Bronchial epithelial cell (primary cell): ENCODE measurements at regions not wholly inside any gene's neighbourhood (a gene's known extent, or its start where the extent isn't known, plus 50 kb on each side); places are given as distances from the start of the nearest gene placed in this dataset.
A peak's percentile ranks its signal among the peaks of the same experiment; 100 is the strongest.

Experiments
- DNase-seq: peaks from one replicate; pipeline ENCODE4 v3.0.0-alpha.2; 2010; ENCODE audit warnings: low read depth
- FAIRE-seq: peaks from 2 replicates; lab custom pipeline; 2011; peaks lifted over from hg19 to GRCh38; lab: Jason Lieb, UNC
- H3K27me3 ChIP-seq: 2 replicates; pipeline ENCODE4 v1.5.1; 2011; ENCODE audit warnings: low read length; ENCODE audit not compliant: control insufficient read depth, insufficient read depth
- H3K36me3 ChIP-seq: 2 replicates; pipeline ENCODE4 v1.5.1; 2011; ENCODE audit warnings: low read length; ENCODE audit not compliant: control insufficient read depth, insufficient read depth
- H3K4me3 ChIP-seq: 2 replicates; pipeline ENCODE4 v1.5.1; 2011; ENCODE audit warnings: mild to moderate bottlenecking, low read depth, low read length, control low read depth
- TF ChIP-seq, protein P1 (sequence below): IDR thresholded peaks from 2 replicates; pipeline ENCODE4 v1.5.1; 2011; ENCODE audit warnings: mild to moderate bottlenecking, moderate library complexity, low read length, control low read depth, inconsistent platforms; ENCODE audit not compliant: insufficient read depth, severe bottlenecking

DNA sequence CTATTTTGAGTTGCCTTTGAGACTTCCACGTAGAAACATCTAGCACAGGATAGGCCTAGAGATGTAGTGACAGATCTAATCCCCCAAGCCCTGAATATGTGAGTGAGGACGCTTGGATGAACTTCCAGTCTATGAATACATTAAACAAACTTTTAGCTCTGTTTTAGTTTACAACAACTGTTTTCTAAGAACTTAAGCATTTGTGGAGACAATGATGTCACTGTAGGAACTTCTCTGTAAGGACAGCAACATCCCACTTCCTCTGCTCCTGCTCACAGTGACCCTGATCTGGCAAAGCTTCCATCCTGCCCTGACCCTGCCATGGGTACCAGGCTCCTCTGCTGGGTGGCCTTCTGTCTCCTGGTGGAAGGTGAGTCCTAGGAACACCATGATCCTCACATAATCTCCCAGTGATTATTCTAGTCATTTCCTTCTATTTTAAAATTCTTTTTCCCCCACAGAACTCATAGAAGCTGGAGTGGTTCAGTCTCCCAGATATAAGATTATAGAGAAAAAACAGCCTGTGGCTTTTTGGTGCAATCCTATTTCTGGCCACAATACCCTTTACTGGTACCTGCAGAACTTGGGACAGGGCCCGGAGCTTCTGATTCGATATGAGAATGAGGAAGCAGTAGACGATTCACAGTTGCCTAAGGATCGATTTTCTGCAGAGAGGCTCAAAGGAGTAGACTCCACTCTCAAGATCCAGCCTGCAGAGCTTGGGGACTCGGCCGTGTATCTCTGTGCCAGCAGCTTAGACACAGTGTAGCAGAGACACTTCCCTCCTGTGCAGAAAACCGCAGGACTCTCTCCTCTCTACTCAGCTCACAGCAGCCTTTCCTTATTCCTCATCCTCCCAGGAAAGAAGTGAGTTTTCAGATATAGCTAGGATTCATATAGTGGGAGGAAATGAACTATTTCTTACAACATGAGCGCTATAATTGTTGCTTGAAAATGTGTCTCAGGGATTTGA is 194.4 kb upstream of the PRSS1 start:
- DNase-seq (no peak), FAIRE-seq (no peak)
- Histone ChIP-seq H3K4me3 (no peak overlapping the region), H3K27me3 (no peaks in the 10 kb centered on the region), H3K36me3 (no peaks in the 10 kb centered on the region)
- TF ChIP-seq, protein P1, sequence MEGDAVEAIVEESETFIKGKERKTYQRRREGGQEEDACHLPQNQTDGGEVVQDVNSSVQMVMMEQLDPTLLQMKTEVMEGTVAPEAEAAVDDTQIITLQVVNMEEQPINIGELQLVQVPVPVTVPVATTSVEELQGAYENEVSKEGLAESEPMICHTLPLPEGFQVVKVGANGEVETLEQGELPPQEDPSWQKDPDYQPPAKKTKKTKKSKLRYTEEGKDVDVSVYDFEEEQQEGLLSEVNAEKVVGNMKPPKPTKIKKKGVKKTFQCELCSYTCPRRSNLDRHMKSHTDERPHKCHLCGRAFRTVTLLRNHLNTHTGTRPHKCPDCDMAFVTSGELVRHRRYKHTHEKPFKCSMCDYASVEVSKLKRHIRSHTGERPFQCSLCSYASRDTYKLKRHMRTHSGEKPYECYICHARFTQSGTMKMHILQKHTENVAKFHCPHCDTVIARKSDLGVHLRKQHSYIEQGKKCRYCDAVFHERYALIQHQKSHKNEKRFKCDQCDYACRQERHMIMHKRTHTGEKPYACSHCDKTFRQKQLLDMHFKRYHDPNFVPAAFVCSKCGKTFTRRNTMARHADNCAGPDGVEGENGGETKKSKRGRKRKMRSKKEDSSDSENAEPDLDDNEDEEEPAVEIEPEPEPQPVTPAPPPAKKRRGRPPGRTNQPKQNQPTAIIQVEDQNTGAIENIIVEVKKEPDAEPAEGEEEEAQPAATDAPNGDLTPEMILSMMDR = no peak

DNA sequence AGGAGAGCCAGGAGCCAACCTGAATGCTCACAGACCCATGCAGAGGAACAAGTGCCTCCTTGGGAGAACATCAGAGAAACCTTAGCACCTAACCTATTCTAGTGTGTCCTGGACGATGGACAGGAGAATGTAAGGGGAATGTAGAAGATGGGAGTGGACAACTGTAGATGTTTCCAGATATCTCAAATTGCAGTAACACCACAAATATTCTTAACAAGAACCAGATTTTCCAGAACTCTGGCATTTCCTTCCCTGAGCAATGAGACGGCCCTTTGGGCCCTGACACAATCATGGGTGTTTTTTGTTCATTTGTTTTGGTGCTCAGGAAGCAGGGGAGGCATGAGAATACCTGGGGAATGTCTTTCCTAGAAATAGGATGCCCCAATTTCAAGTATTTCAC is 196.1 kb upstream of the PRSS1 start:
- no peak overlapping the region for H3K4me3 ChIP-seq
- peak; percentile 19 for DNase-seq
- H3K27me3 ChIP-seq = no peaks in the 10 kb centered on the region
- TF ChIP-seq, protein P1 = no peak
- H3K36me3 ChIP-seq = no peaks in the 10 kb centered on the region
- no peak for FAIRE-seq

DNA sequence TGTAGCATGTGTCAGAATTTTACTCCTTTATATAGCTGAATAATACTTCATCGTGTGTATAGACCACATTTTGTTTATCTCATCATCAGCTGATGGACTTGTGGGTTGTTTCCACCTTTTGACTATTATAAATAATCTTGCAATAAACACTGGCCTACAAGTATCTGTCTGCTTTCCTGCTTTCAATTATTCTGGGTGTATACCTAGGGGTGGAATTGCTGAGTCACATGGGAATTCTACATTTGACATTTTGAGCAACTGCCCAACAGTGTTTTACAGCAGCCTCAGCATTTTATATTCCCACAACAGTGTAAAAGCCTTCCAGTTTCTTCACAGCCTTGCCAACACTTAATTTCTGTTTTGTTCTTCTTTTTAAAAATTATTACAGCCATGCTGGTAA is 200.3 kb upstream of the PRSS1 start:
- DNase-seq (peak; percentile 49), FAIRE-seq (no peak)

DNA sequence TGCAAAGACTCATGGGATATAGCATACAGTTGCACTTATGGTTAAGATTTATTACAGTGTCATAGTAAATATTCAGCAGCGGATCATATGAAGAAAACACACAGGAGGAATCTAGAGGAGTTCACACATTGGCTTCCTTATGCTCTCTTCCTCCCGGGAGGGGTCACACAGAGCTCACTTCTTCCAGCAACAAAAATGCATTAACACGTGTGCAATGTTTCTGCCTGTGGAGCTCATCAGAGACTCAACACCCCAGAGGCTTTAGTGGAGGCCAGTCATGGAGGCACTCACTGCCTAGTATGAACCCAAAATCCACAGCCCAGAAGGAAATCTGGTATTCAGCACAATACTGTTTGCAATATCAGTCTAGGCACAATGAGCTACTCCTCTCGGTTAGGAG is 202.8 kb upstream of the PRSS1 start:
- Histone ChIP-seq H3K36me3 (no peaks in the 10 kb centered on the region), H3K27me3 (no peaks in the 10 kb centered on the region), H3K4me3 (no peak overlapping the region)
- DNase-seq (no peak), FAIRE-seq (no peak)
- TF ChIP-seq, protein P1 = no peak

More for the DNA sequence above, 200.3 kb upstream of the PRSS1 start:
- Histone ChIP-seq H3K27me3 (no peaks in the 10 kb centered on the region), H3K36me3 (no peaks in the 10 kb centered on the region), H3K4me3 (no peak overlapping the region)
- TF ChIP-seq, protein P1 = no peak

DNA sequence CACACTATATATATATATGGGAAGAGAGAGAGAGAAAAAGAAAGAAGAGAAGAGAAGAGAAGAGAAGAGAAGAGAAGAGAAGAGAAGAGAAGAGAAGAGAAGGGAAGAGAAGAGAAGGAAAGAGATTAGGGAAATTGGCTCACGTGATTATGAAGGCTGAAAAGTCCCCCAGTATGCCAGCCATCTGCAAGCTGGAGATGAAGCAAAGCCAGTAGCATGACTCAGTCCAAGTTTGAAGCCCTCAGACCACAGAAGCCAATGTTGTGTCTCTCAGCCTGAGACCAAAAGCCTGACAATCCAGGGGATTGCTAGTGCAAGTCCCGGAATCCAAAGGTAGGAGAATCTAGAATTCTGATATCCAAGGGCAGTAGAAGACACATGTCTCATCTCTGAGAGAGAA is 206.3 kb upstream of the PRSS1 start:
- no peak for FAIRE-seq

More for the DNA sequence above, 206.3 kb upstream of the PRSS1 start:
- Histone ChIP-seq H3K4me3 (no peak overlapping the region), H3K36me3 (no peaks in the 10 kb centered on the region), H3K27me3 (no peaks in the 10 kb centered on the region)
- no peak for DNase-seq
- TF ChIP-seq, protein P1 = no peak
